ENCODE measurements at regions not wholly inside any gene's neighbourhood (a gene's known extent, or its start where the extent isn't known, plus 50 kb on each side); places are given as distances from the start of the nearest gene placed in this dataset.
"Not testable (repeated sequence)": the region's sequence is repeated elsewhere in the genome, so short reads cannot be mapped to it uniquely, and the experiment has no call there.

DNA sequence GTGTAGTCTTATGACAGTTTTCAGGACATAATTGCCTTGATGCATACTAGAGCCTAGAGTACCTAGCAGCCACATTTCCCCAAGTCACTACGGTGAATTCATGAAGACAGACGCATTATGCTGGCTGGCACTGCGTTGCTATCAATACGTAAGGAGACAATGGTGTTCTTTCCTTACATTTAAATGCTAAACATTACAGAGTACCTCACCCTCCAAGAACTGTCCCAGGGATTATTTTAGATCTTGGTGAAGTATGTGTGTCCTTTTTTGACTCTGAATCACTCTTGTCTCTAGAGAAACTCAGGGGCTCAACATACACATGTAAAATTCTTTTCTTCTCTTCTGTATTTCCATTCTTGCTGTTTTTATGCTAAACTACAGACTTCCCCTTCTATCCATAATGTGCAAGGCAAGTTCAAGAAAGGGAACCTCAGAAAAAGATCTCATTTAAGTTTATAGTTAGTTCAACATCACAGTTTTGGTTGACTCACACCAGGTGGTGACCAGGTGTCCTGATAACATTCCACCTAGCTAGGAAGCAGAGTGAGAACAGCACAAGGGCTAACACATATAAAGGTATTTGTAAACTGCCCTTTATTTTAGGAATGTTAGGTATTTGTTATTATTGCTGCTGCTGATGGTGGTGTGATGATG, 212.4 kb upstream of the HNRNPA3 start:
- no peak for DNase-seq

DNA sequence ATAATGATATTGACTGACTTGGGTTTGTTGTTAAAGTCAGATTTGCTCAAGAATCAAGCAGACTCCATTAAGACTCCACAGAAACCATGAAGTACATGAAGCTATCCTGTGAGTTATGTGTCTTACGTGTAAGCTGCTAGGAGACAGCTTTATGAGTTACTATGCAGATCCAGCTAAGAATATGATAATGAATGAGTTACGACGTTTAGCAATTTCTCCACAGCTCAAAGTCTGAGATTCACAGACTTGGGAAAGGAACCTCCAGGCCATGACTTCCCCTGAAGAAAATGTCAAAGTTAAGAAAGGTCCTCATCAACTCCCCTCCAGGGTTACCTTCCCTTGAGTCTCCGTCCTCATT, 211.9 kb upstream of the HNRNPA3 start:
- no peak for DNase-seq

DNA sequence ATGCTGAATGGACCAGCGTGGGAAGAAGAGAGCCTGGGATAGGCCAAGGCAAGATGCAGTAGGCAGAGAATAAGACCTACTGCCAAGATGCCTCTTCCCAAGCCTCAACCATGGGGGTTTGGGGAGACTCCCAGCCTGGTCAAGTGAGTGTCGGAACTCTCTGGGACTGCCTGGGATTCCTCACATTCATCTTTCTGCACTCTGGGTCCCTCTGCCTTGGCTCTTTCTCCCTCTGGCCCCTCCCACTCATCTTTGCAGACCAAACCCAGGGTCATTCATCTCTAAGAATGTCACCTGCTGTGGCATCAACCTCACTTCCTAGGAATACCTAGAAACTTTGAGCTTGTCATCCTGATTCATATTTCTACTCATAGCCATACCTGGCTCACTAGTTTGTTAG, 211.3 kb upstream of the HNRNPA3 start:
- DNase-seq = no peak

DNA sequence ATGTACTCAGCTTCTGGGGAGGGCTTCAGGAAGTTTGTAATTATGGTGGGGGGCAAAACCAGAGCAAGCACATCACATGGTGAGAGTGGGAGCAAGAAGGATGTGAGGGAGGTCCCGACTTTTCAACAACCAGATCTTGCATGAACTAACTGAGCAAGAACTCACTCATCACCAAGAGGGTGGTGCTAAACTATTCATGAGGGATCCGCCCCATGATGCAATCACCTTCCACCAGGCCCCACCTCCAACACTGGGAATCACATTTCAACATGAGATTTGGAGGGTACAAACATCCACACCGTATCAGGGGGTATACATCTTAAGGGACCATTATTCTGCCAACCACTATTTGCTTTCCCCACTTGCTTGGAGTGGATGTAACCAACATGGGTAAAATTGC, 209.6 kb upstream of the HNRNPA3 start:
- DNase-seq = no peak

DNA sequence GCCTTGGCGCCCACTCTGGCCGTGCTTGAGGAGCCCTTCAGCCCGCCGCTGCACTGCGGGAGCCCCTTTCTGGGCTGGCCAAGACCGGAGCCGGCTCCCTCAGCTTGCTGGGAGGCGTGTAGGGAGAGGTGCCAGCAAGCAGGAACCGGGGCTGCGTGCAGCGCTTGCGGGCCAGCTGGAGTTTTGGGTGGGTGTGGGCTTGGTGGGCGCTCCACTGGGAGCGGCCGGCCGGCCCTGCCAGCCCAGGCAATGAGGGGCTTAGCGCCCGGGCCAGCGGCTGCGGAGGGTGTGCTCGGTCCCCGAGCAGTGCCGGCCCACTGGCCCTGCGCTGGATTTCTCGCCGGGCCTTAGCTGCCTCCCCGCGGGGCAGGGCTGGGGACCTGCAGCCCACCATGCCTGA, 204.9 kb upstream of the HNRNPA3 start:
- not testable (repeated sequence) for DNase-seq

DNA sequence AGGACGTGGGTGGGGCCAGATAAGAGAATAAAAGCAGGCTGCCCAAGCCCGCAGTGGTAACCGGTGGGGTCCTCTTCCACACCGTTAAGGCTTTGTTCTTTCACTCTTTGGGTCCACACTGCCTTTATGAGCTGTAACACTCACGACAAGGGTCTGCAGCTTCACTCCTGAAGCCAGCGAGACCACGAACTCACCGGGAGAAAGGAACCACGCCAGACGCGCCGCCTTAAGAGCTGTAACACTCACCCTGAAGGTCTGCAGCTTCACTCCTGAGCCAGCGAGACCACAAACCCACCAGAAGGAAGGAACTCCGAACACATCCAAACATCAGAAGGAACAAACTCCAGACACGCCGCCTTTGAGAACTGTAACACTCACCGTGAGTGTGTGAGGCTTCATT, 203.9 kb upstream of the HNRNPA3 start:
- not testable (repeated sequence) for DNase-seq

DNA sequence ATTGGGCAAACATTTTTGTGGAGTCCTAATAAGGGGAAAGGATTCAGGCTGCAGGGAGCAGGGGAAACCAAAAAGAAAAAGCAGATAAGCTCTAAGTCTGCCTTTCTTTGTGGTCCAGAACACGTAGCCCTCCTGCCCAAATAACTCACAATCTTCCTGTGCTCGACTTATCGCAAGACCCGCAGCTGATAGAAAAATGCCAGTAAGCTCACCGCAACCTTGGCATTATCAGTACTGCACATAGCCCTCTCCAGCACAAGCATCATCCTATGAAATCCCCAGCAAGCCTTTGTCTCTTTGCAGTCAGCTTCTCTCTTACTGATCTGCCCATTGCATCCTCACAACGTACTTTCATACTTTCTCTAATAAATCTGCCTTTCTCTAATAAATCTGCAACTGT, 202.4 kb upstream of the HNRNPA3 start:
- no peak for DNase-seq

DNA sequence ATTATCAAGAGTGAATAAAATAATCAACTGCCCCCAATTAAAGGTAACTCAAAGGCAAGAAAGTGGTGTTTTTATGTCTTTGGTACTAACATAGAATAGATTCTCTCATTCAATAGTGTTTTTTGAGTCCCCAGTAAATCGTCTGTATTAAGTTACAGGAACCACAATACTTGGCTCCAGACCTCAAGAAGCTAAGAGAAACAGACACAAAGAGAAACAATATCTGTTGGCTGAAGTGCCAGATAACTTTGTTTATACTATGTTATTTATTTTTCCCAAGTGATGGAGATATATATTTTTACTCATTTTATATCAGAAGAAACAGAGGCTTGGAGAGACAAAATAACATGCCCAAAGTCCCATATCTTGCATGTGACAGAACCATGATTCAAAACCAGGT, 201.7 kb upstream of the HNRNPA3 start:
- DNase-seq = no peak

DNA sequence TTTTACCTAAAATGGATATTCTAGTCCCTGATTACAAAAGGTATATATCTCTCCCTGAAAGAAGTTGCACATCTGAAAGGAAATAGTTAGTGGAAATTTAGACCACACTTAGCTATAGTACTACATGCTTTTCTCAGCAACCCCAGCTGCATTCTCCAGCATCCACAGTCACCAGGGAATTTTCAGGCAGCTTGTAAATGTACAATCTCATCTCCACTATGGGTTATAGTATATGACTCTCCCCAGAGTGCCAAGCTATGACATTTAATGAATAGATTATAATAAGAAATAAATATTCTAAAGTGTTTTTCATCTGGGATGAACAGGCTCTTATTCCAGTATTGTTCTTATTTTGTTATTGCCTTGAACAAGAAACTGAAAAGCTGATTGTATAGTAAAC, 197.6 kb upstream of the HNRNPA3 start:
- DNase-seq = no peak

DNA sequence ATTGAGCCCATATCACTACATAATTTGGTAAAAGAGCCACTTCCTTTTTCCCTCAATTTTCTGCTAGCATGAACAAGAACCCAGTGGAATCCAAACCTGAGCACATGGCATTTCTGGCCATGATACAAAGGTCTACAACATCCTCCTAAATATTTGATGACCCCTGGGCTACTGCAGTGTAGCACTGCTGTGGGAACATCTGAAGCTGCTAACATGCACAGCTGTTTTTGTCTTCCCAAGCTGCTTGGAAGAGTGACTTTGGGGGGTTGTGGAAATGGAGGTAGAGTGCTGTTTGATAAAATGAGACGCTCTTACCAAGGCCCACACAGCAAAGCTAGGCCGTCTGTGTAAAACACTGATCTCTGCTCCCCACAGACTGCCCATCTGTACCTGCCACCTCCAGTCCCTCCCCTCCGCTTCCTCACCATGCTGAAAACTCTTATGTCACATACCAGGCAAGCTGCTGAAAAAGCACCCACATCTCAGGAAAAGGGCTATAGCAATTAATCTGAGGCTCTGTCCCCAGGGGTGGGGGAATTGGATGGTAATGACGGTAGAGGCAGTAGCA, 197.2 kb upstream of the HNRNPA3 start:
- DNase-seq = no peak

DNA sequence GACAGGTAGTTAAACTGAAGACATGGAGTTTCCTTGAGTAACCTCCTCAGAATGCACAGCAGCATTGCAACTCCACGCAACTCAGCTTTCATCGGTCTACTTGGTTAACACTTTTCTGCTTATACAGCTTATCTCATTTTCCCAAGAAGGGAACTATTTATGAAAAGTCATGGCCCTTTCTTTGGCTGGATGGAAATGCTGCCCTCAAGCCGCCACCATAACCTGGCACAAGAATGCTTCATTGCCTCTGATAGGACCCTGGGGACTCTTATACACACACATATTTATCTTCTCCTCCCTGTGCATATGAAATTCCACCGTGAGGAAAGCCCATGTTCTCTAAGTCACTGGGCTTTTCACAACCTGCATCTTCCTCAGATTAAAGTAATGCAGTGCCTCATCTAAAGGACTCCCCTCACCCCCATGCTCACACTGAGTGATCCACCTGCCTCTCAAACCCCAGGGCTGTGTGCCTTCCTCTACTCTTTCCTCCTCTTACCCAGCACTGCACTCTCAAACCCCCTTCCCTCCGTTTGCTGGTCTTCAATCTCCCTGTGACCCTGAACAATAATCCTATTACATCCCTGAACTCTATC, 192.0 kb upstream of the HNRNPA3 start:
- no peak for DNase-seq

DNA sequence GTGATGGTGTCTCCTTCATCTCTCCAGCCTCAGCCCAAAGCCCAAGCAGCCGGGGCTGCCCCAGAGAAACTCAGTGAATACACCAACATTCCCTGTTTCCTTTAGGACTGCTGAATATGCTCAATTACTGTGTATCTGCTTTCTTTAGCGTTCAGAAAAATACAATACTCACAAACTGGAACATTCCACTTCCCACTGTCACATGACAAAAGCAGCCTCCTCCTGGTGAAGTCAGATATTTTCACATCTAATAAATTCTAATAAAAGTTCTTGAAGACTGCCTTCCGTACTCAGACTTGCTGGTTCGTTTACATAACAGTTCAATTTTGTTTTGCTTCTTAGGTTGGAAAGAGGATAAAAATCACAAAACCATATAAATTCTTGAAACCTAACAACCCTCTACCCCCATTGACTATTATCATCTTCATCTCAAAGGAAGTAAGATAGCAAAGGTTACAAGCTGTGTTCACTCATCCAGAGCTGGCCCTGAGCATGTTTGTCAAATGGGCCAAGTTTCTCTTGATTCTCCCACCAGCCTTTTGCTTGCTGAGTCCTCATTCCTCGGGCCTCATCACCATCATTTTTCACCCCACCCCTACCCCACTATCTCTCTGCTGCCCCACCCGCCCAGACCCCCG, 190.8 kb upstream of the HNRNPA3 start:
- no peak for DNase-seq

DNA sequence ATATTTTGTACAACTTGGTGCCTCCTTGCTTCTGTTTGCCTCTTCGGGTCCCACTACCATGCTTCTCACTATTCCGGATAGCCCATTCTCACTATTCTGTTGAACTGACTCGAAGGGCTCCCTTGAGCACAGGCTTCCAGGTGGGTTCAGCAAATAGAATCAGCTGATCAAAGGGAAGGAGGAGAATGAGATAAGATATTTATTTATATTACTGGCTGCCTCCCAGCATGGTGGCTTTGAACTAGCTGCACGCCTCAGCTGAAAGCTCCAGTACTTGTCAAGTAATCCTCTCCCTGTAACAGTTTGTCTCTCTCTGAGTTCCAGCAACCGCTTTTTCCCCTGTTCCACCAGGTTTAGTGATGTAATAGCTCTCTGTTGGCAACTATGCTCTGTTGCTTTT, 187.8 kb upstream of the HNRNPA3 start:
- no peak for DNase-seq

DNA sequence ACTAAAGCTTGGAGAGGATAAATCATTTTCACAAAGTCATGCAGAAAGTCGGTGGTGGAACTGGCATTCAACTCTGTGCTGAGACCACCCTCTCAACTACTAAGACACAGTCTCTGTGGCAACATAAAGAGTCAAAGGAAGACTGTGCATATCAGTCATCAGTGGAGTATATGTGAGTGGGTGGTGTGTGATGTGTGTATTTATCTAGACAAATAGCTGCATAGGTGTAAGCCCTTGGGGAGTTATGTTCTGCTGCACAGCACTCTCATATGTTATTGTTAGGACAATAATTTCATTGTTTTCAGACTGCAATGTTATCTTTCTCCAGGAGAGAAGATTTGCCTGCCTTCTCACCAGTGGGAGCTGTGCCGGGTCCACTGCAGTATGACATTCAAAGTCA, 186.3 kb upstream of the HNRNPA3 start:
- no peak for DNase-seq

DNA sequence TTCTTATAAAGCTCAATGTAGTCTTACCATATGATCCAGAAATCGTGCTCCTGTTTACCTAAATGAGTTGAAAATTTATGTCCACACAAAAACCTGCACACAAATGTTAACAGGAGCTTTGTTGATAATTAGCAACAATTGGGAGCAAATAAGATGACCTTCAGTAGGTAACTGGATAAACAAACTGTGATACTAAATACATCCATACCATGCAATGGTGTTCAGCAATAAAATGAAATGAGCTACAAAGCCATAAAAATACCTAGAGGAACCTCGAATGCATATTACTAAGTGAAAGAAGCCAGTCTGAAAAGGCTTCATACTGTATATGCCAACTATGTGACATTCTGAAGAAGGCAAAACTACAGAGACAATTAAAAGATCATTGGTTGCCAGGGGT, 185.6 kb upstream of the HNRNPA3 start:
- no peak for DNase-seq

DNA sequence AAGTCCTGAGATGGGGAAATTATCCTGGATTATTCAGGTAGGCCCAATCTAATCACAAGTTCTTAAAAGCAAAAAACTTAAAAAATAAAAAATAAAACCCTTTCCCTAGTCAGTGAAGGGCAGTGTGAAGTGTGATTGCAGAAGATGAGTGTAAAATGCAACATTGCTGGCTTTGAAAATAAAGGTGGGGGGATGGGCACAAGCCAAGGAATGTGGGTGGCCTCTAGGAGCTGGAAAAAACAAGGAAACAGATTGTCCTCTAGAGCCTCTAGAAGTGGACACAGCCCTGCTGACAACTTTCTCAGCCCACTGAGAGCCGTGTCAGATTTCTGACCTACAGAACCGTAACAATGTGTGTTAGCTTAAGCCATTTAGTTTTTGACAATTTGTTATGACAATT, 184.3 kb upstream of the HNRNPA3 start:
- DNase-seq = no peak

DNA sequence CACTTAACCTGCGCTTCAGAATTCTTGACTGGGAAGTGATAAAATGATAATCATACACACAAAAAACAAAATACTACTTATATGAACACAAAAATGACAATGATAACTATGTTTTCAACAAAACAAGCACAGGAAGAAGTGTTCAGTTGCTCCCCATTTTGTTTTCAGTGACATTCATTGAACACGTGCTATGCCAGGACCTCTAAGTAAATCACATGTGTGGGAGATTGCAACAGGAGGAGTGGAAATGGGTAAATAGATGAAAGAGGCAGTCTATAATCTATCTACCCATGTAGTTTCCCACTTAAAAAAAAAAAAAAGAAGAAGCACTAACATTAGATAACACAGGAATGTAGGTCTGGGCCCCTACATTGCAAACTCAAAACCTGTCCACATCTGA, 183.5 kb upstream of the HNRNPA3 start:
- no peak for DNase-seq

DNA sequence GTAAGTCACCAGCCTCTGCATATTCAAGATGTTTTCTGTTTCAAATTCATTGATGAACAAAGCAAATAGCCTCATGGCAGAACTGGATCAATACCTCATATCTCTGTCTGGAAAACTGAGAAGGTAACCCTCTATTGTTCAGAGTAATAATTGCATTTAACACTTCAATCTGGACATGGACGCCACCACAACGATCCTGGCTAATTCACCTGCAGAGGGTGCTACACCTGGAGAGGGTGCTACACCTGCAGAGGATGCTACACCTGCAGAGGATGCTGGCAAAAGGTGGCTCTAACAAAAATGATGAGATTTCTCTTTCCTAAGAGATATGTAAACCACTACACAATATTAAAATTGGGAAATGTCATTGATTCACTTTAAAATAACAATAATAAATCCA, 183.1 kb upstream of the HNRNPA3 start:
- no peak for DNase-seq

DNA sequence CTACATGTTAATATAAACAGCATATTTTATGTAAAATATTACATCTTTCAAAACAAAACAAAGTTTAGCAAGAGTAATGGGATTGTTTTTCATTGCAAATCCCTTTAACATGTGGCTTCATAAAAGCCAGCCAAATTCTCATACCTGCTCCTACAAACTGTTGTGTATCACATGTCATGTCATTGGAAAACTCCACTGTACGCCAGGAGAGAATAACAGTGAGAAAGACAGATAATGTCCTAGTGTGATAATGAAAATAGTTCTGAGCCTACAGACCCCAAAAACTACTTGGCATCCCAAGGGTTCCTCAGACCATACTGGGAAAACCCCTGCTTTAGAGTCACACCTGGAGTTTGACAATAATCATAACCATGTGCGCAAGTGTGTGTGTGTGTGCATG, 182.7 kb upstream of the HNRNPA3 start:
- DNase-seq = no peak

DNA sequence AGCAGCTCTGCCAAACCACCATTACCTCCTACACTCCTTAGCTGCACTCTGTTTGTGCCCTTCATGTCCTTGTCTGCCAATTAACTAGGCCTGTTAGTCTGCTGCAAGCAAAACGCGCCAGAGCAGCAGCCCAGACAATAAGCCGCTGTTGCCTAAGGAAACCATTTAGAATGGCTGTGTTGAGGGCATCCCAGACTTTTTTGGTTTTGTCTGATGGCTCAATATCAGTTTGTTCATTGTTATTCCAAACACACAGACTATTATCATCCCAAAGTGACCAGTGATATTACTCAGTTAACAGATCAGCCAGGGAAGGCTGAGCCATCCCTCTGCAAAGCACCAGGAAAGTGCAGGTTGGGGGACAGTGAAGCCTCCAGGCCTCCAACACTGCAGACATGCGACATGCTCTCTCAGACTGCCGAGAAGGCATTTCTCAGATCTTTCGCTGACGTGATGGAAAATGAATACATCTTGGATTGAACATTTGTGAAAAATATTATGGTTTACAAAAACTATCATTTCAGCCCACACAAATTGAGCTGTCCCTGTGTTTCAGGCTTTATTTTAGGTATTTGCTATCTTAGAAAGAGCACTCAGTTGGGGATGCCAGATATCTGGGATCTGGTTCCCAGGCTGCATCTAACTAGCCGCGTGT, 182.0 kb upstream of the HNRNPA3 start:
- no peak for DNase-seq

DNA sequence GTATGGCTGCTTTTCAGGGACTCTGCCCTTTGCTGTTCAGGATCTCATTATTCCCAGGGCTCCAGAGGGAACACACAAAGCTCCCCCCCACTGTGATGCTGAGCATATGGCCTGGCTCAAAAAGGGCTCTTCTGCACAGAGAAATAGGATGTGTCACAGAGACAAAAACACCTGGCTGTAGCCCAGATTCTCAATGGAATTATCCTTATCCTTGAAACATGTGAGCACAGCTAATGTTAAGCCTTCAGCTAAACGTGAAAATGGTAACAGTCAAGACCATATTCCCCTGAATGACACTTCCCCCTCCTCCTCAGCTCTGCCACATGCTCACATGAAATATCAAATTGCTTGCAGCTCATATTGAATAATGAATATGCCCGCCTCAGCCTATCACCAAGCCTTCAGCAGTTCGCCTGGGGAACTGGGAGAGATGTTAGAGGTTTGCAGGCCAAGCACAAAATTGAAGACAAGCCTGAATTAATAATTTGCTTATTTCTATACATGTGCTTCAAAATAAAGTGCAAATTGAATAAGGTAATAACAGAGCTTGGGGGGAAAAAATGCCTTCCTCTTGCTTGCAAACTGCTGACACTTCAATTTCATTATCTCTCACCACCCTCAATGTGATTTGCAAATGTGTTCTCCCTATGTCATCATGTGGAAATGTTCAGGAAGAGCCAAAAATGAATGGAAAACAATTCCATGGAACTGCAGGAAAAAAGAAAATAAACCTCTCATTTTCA, 181.0 kb upstream of the HNRNPA3 start:
- no peak for DNase-seq

DNA sequence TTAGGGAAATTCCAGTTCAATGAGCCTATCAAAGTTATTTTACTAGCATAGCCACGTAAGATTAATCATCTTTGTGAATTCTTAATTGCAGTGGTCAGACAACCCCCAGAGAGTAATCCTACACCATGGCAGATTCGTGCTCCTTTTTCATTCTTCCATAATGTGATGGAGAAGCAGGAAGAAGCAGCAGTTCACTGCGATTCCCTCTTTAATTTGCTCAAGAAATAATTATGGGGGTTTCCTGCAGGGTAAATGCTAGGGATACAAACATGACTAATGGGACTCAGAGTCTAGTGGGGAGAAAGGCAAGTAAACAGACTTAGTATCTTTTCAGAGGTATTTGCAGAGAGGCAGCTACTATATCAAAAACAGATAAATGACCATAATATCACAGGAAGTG, 175.8 kb upstream of the HNRNPA3 start:
- no peak for DNase-seq

DNA sequence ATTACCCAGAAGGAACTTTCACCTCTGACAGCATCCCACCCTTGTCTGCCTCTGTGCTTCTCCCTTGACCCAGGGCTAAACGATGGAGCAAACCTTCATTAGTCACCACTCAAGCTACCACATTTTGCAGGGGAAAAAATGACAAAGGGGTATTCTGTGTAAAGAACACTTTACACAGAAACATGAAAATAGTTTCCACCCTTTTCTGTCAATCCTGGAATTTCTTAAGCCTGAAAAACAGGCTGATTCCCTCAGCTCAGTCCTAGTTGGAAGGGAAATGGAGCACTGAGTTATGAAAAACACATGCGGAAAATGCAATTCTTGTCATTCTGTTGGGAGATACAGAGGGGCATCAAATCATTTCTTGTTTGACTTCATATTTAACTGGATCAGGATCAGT, 175.0 kb upstream of the HNRNPA3 start:
- DNase-seq = no peak
